Adrenal gland (tissue), 5 donors: ENCODE measurements at regions not wholly inside any gene's neighbourhood (a gene's known extent, or its start where the extent isn't known, plus 50 kb on each side); places are given as distances from the start of the nearest gene placed in this dataset.

ENCODE experiments used
- CTCF ChIP-seq, 6 experiments: fragments of 450-650 bp in 4 of 6; fragments of 200-600 bp in 2 of 6; sonication (generic) in 1 of 6; IDR thresholded peaks; 1 replicate in 5 of 6; 2 replicates in 1 of 6; pipeline versions ENCODE4 v1.5.1 to v1.8.0; 2016 to 2021; ENCODE audit warnings: antibody characterized with exemption in 6 of 6, mild to moderate bottlenecking in 2 of 6, moderate library complexity in 1 of 6
- POLR2A ChIP-seq, 2 donors: fragments of 450-650 bp; IDR thresholded peaks; one replicate each; pipeline ENCODE4 v1.6.1; 2017; ENCODE audit warnings: antibody characterized with exemption in 2 of 2, mild to moderate bottlenecking in 2 of 2, moderate library complexity in 1 of 2
- donor health status: DM: no; HTN: no; CAD: no.

GRCh38 chr10:120212275-120212674 is 244.8 kb upstream of the PLPP4 start:
- TF ChIP-seq CTCF (IDR thresholded peaks at IDR 0.05) (no peak), POLR2A (IDR thresholded peaks at IDR 0.05) (no peak)
